ENCODE measurements at regions not wholly inside any gene's neighbourhood (a gene's known extent, or its start where the extent isn't known, plus 50 kb on each side); places are given as distances from the start of the nearest gene placed in this dataset.

GRCh38 chr18:60984510-60984909 lies 348.7 kb upstream of the CDH20 start:
- no peak overlapping the region for H3K27ac ChIP-seq (ENCODE audit: low read depth, low read length, poor library complexity, severe bottlenecking)
- no peaks in the 10 kb centered on the region for H3K36me3 ChIP-seq (ENCODE audit: insufficient read depth, low read length)
- no peak overlapping the region for H3K4me2 ChIP-seq (ENCODE audit: low read length)
- no peaks in the 10 kb centered on the region for H3K4me1 ChIP-seq (ENCODE audit: insufficient read depth, low read length, poor library complexity, severe bottlenecking)
- H3K9me3 ChIP-seq (ENCODE audit: low read length) = no peaks in the 10 kb centered on the region
- H3K9me2 ChIP-seq (ENCODE audit: insufficient read depth, low read length) = no peaks in the 10 kb centered on the region
- TF ChIP-seq CTCF (conservative IDR thresholded peaks at IDR 0.05; ENCODE audit: low read length) (no peak), EZH2phosphoT487 (IDR thresholded peaks at IDR 0.05; ENCODE audit: borderline replicate concordance, low read depth, low read length) (no peak)
- no peaks in the 10 kb centered on the region for H4K20me1 ChIP-seq (ENCODE audit: insufficient read depth, low read length)
- ChIA-PET POLR2A (no interaction called here), CTCF (ENCODE audit: unreplicated experiment) (no interaction called here)
- H3K4me3 ChIP-seq (ENCODE audit: low read depth, low read length, poor library complexity, severe bottlenecking) = no peak overlapping the region
- intact Hi-C loops (cut with micrococcal nuclease; ENCODE audit: unreplicated experiment) = no loop called here
- H3K79me2 ChIP-seq (ENCODE audit: insufficient read depth, low read depth, low read length) = no peaks in the 10 kb centered on the region
- no peak for DNase-seq (ENCODE audit: low spot score)
- no TSS peak for BruUV-seq (replicated peaks)
- H2AFZ ChIP-seq (ENCODE audit: low read length) = no peak overlapping the region

- H3K79me2 ChIP-seq (ENCODE audit: insufficient read depth, low read depth, low read length) = no peaks in the 10 kb centered on the region
- H3K4me3 ChIP-seq (ENCODE audit: low read depth, low read length, poor library complexity, severe bottlenecking) = no peak overlapping the region
- no peak overlapping the region for H2AFZ ChIP-seq (ENCODE audit: low read length)
- no peaks in the 10 kb centered on the region for H3K9me3 ChIP-seq (ENCODE audit: low read length)
- no TSS peak for BruUV-seq (replicated peaks)
- no peaks in the 10 kb centered on the region for H4K20me1 ChIP-seq (ENCODE audit: insufficient read depth, low read length)
- no peaks in the 10 kb centered on the region for H3K36me3 ChIP-seq (ENCODE audit: insufficient read depth, low read length)
- intact Hi-C loops (cut with micrococcal nuclease; ENCODE audit: unreplicated experiment) = no loop called here
- ChIA-PET CTCF (ENCODE audit: unreplicated experiment) (no interaction called here), POLR2A (interaction anchor here (0.6 kb wide), 1 partner anchor 76 kb away, joined by 3 read pairs; no protein-coding TSS in a partner anchor)
- no peak for TF ChIP-seq EZH2phosphoT487 (IDR thresholded peaks at IDR 0.05; ENCODE audit: borderline replicate concordance, low read depth, low read length)
- no peak for TF ChIP-seq CTCF (conservative IDR thresholded peaks at IDR 0.05; ENCODE audit: low read length)
- no peaks in the 10 kb centered on the region for H3K4me1 ChIP-seq (ENCODE audit: insufficient read depth, low read length, poor library complexity, severe bottlenecking)
- no peak for DNase-seq (ENCODE audit: low spot score)
- H3K27ac ChIP-seq (ENCODE audit: low read depth, low read length, poor library complexity, severe bottlenecking) = no peak overlapping the region
- no peaks in the 10 kb centered on the region for H3K9me2 ChIP-seq (ENCODE audit: insufficient read depth, low read length)
- H3K4me2 ChIP-seq (ENCODE audit: low read length) = no peak overlapping the region
These were observed 345.3 kb upstream of the CDH20 start for GRCh38 chr18:60987963-60988362.

GRCh38 chr18:60996326-60996725 lies 336.9 kb upstream of the CDH20 start:
- Histone ChIP-seq H3K79me2 (ENCODE audit: insufficient read depth, low read depth, low read length) (no peaks in the 10 kb centered on the region), H3K4me1 (ENCODE audit: insufficient read depth, low read length, poor library complexity, severe bottlenecking) (no peaks in the 10 kb centered on the region), H3K36me3 (ENCODE audit: insufficient read depth, low read length) (no peaks in the 10 kb centered on the region), H3K9me3 (ENCODE audit: low read length) (no peaks in the 10 kb centered on the region), H3K4me3 (ENCODE audit: low read depth, low read length, poor library complexity, severe bottlenecking) (no peak overlapping the region), H3K4me2 (ENCODE audit: low read length) (no peak overlapping the region), H2AFZ (ENCODE audit: low read length) (no peak overlapping the region), H3K27ac (ENCODE audit: low read depth, low read length, poor library complexity, severe bottlenecking) (no peak overlapping the region), H3K9me2 (ENCODE audit: insufficient read depth, low read length) (no peaks in the 10 kb centered on the region), H4K20me1 (ENCODE audit: insufficient read depth, low read length) (no peaks in the 10 kb centered on the region)
- CTCF ChIA-PET (ENCODE audit: unreplicated experiment) = no interaction called here
- intact Hi-C loops (cut with micrococcal nuclease; ENCODE audit: unreplicated experiment) = no loop called here
- no peak for DNase-seq (ENCODE audit: low spot score)
- TF ChIP-seq EZH2phosphoT487 (IDR thresholded peaks at IDR 0.05; ENCODE audit: borderline replicate concordance, low read depth, low read length) (no peak), CTCF (conservative IDR thresholded peaks at IDR 0.05; ENCODE audit: low read length) (no peak)
- POLR2A ChIA-PET = no interaction called here
- no TSS peak for BruUV-seq (replicated peaks)

Data from OCI-LY7 (cell line).